ENCODE measurements at regions not wholly inside any gene's neighbourhood (a gene's known extent, or its start where the extent isn't known, plus 50 kb on each side); places are given as distances from the start of the nearest gene placed in this dataset.
"Not testable (repeated sequence)": the region's sequence is repeated elsewhere in the genome, so short reads cannot be mapped to it uniquely, and the experiment has no call there.

- no peak for DNase-seq (ENCODE audit: low spot score)
Measured at GRCh38 chr2:67872481-67872880, 190.3 kb downstream of the C1D start.

GRCh38 chr2:67873916-67874315, 188.9 kb downstream of the C1D start:
- no peak for DNase-seq (ENCODE audit: low spot score)

GRCh38 chr2:67876176-67876575, 186.6 kb downstream of the C1D start:
- DNase-seq (ENCODE audit: low spot score): no peak

GRCh38 chr2:67877301-67877700, 185.5 kb downstream of the C1D start:
- DNase-seq (ENCODE audit: low spot score): no peak

- no peak for DNase-seq (ENCODE audit: low spot score)
Measured at GRCh38 chr2:67878743-67879142, 184.1 kb downstream of the C1D start.

- no peak for DNase-seq (ENCODE audit: low spot score)
Measured at GRCh38 chr2:67879586-67880290, 183.1 kb downstream of the C1D start.

GRCh38 chr2:67880291-67880761, 182.5 kb downstream of the C1D start:
- DNase-seq (ENCODE audit: low spot score): no peak

GRCh38 chr2:67881816-67882215, 181.0 kb downstream of the C1D start:
- DNase-seq (ENCODE audit: low spot score): no peak

GRCh38 chr2:67883316-67884087, 179.3 kb downstream of the C1D start:
- no peak for DNase-seq (ENCODE audit: low spot score)

- DNase-seq (ENCODE audit: low spot score): no peak
Measured at GRCh38 chr2:67888351-67889005, 174.3 kb downstream of the C1D start.

- no peak for DNase-seq (ENCODE audit: low spot score)
Measured at GRCh38 chr2:67889056-67889455, 173.7 kb downstream of the C1D start.

GRCh38 chr2:67891642-67892041, 171.2 kb downstream of the C1D start:
- DNase-seq (ENCODE audit: low spot score): no peak

- DNase-seq (ENCODE audit: low spot score): no peak
Measured at GRCh38 chr2:67892339-67892846, 170.4 kb downstream of the C1D start.

- peak; percentile 59 for DNase-seq (ENCODE audit: low spot score)
Measured at GRCh38 chr2:67895227-67895941, 167.4 kb downstream of the C1D start.

- no peak for DNase-seq (ENCODE audit: low spot score)
Measured at GRCh38 chr2:67896076-67896475, 166.7 kb downstream of the C1D start.

GRCh38 chr2:67896476-67896875, 166.3 kb downstream of the C1D start:
- DNase-seq (ENCODE audit: low spot score): no peak

- no peak for DNase-seq (ENCODE audit: low spot score)
Measured at GRCh38 chr2:67898595-67898994, 164.2 kb downstream of the C1D start.

GRCh38 chr2:67899187-67899586, 163.6 kb downstream of the C1D start:
- peak; percentile 42 for DNase-seq (ENCODE audit: low spot score)

GRCh38 chr2:67900826-67901225, 162.0 kb downstream of the C1D start:
- no peak for DNase-seq (ENCODE audit: low spot score)

GRCh38 chr2:67904566-67904965, 158.2 kb downstream of the C1D start:
- DNase-seq (ENCODE audit: low spot score): no peak

GRCh38 chr2:67904966-67905365, 157.8 kb downstream of the C1D start:
- DNase-seq (ENCODE audit: low spot score): no peak

GRCh38 chr2:67906547-67906946, 156.3 kb downstream of the C1D start:
- not testable (repeated sequence) for DNase-seq (ENCODE audit: low spot score)

Measured in iPS-NIHi11 (cell line).